ENCODE measurements at regions not wholly inside any gene's neighbourhood (a gene's known extent, or its start where the extent isn't known, plus 50 kb on each side); places are given as distances from the start of the nearest gene placed in this dataset.

GRCh38 chr4:132513491-132513890, 635.6 kb upstream of the PCDH10 start:
- TF ChIP-seq EZH2 (IDR thresholded peaks at IDR 0.05; ENCODE audit: low read depth) (no peak), CTCF (conservative IDR thresholded peaks at IDR 0.05) (no peak)

All from PC-9 (cell line).